Brain microvascular endothelial cell (primary cell): ENCODE measurements at regions not wholly inside any gene's neighbourhood (a gene's known extent, or its start where the extent isn't known, plus 50 kb on each side); places are given as distances from the start of the nearest gene placed in this dataset.

ENCODE experiments used
- DNase-seq: peaks from one replicate; pipeline ENCODE4 v3.0.0-alpha.2; 2020
- H3K27ac ChIP-seq: fragments of 250-450 bp; sonication (Bioruptor Pico); 2 replicates; pipeline ENCODE4 v1.5.1; 2020; ENCODE audit warnings: mild to moderate bottlenecking, moderate library complexity
- H3K27me3 ChIP-seq: fragments of 250-450 bp; sonication (Bioruptor Pico); replicated peaks from 2 replicates; pipeline ENCODE4 v1.5.1; 2020; ENCODE audit warnings: mild to moderate bottlenecking
- H3K36me3 ChIP-seq: fragments of 250-450 bp; sonication (Bioruptor Pico); replicated peaks from 2 replicates; pipeline ENCODE4 v1.5.1; 2020; ENCODE audit warnings: mild to moderate bottlenecking
- H3K4me3 ChIP-seq: 2 replicates; pipeline ENCODE4 v1.5.1; 2011; ENCODE audit warnings: low read depth, mild to moderate bottlenecking, control low read depth, low read length, moderate library complexity
- in situ Hi-C: cut with HindIII; loops from 2 replicates; pipeline ENCODE4 v1.10.0; 2017; ENCODE audit warnings: low sequenced_read_pairs, low pct_ligation_motif_present
- TF ChIP-seq, protein P1 (sequence below): IDR thresholded peaks from 2 replicates; pipeline ENCODE4 v1.5.1; 2011; ENCODE audit warnings: low read depth, mild to moderate bottlenecking, moderate library complexity, low read length, control low read depth, inconsistent platforms; ENCODE audit errors: missing control alignments

- H3K27ac ChIP-seq, result no peak overlapping the region
- TF ChIP-seq, protein P1, sequence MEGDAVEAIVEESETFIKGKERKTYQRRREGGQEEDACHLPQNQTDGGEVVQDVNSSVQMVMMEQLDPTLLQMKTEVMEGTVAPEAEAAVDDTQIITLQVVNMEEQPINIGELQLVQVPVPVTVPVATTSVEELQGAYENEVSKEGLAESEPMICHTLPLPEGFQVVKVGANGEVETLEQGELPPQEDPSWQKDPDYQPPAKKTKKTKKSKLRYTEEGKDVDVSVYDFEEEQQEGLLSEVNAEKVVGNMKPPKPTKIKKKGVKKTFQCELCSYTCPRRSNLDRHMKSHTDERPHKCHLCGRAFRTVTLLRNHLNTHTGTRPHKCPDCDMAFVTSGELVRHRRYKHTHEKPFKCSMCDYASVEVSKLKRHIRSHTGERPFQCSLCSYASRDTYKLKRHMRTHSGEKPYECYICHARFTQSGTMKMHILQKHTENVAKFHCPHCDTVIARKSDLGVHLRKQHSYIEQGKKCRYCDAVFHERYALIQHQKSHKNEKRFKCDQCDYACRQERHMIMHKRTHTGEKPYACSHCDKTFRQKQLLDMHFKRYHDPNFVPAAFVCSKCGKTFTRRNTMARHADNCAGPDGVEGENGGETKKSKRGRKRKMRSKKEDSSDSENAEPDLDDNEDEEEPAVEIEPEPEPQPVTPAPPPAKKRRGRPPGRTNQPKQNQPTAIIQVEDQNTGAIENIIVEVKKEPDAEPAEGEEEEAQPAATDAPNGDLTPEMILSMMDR, result no peak
- in situ Hi-C loops, result no loop called here
- no peaks in the 10 kb centered on the region for H3K27me3 ChIP-seq
- no peak for DNase-seq
- no peak overlapping the region for H3K4me3 ChIP-seq
- H3K36me3 ChIP-seq, result no peaks in the 10 kb centered on the region
Observed at GRCh38 chr10:23606456-23606855, 167.6 kb downstream of the OTUD1 start.

- Histone ChIP-seq H3K27me3 (no peaks in the 10 kb centered on the region), H3K27ac (no peak overlapping the region), H3K36me3 (no peaks in the 10 kb centered on the region), H3K4me3 (no peak overlapping the region)
- in situ Hi-C loops, result no loop called here
- DNase-seq, result no peak
- TF ChIP-seq, protein P1, result no peak
Observed at GRCh38 chr10:23608926-23609325, 170.1 kb downstream of the OTUD1 start.

DNA sequence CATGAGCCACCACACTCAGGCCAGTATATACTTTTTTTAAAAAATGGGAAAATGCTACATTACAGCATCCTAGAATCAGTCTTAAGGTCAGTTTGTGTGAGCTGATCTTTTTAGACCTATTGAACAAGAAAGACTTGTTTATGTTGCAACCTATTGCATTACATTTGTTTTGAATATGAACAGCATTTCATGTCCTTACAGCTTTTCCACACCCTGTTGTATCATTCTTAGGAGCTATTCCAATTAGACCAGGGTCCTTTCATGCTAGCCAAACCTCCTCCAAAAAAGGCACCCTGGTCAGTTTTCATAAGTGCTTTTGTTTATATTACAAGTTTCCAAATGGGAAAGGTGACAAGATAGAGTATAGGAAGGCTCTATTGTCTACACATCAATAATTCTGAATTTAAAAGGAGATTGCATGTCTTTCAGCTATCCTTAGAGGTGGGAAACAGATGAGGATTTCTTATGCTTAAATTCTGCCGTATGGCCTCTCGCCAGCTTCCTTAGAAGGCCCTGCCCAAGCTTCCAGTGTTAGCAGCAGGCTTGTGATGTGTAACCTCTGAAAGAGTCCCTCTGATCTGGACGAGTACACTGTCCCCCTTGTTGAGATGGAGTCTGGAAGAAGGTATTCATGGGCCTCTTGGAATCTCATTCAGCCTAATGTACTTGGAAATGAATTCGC lies 171.9 kb downstream of the OTUD1 start:
- H3K4me3 ChIP-seq, result no peak overlapping the region
- no peaks in the 10 kb centered on the region for H3K27me3 ChIP-seq
- TF ChIP-seq, protein P1, result no peak
- DNase-seq, result no peak
- H3K27ac ChIP-seq, result no peak overlapping the region
- H3K36me3 ChIP-seq, result no peaks in the 10 kb centered on the region
- in situ Hi-C loops, result no loop called here

DNA sequence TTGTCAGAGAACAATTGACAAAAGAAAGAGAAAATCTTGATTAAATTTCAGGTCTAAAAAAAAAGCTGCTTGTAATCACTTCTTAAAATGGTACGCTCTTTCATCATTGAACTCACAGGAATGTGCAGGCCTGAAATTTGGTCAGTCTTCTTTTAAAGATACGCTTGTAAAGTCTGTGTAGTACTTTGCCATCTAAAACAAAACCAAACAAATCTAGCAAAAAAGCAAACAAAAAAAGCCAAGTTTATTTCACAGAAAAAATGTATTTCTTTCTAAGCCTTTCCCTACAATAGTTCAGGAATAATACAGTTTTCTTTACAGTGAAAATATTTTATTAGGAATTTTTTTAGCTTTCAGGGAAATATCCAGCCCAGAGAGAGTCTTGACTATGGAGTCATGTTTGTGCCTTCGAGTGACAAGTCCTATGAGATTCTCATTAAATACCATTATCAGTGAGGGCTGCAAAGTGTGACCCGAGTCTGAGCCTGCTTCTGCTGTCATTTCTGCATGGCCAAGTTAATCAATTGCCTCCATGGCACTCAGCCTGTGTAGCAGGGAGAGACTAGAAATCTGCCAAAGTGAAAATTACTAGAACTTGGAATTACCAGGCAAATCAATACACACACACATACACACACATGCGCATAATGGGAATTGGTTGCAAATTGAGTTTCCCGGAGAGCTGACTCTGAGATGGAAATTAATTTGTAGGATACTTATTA lies 172.6 kb downstream of the OTUD1 start:
- Histone ChIP-seq H3K4me3 (no peak overlapping the region), H3K27ac (no peak overlapping the region), H3K36me3 (no peaks in the 10 kb centered on the region), H3K27me3 (no peaks in the 10 kb centered on the region)
- no peak for DNase-seq
- in situ Hi-C loops, result no loop called here
- TF ChIP-seq, protein P1, result no peak

DNA sequence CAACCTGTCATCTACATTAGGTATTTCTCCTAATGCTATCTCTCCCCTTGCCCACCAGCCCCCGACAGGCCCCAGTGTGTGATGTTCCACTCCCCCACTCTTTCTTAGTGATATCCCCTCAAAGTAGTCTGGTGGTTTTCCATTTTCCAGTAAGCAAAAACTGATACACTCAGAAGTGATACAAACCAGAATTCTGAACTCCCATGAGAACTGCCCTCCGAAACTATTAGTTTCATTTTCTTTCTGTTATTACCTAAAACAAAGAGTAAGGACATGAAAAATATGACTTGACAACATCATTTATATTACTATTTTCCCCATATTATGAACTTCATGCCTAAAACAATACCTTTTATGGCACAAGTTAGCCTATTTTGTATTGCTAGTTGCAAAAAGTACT lies 175.0 kb downstream of the OTUD1 start:
- no peak overlapping the region for H3K4me3 ChIP-seq
- no peaks in the 10 kb centered on the region for H3K27me3 ChIP-seq
- DNase-seq, result no peak
- H3K36me3 ChIP-seq, result no peaks in the 10 kb centered on the region
- in situ Hi-C loops, result no loop called here
- TF ChIP-seq, protein P1, result no peak
- no peak overlapping the region for H3K27ac ChIP-seq

DNA sequence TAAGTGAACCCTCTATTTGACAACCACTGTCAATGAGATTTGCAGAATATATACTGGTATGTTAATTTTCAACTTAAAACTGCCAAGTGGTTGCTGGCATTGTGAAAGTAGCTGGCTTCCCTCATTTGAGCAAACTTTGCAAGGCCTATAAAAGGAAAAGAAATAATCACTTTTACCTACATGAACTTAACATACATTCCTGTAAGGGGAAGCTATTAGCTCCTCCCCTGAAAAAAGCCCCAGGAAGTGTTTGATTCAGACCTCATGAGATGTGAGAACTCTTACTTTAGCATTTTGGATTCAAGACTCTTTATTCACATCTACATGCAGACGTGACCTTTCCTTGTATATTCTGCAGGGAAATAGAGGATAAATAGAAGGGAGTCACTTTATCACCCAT lies 175.6 kb downstream of the OTUD1 start:
- TF ChIP-seq, protein P1, result no peak
- no peaks in the 10 kb centered on the region for H3K27me3 ChIP-seq
- no peak for DNase-seq
- in situ Hi-C loops, result no loop called here
- H3K27ac ChIP-seq, result no peak overlapping the region
- H3K4me3 ChIP-seq, result no peak overlapping the region
- H3K36me3 ChIP-seq, result no peaks in the 10 kb centered on the region
